Glutamatergic neuron (in vitro differentiated cells): ENCODE measurements at regions not wholly inside any gene's neighbourhood (a gene's known extent, or its start where the extent isn't known, plus 50 kb on each side); places are given as distances from the start of the nearest gene placed in this dataset.
"Not testable (repeated sequence)": the region's sequence is repeated elsewhere in the genome, so short reads cannot be mapped to it uniquely, and the experiment has no call there.

ENCODE experiments used
- DNase-seq: peaks from one replicate; pipeline ENCODE4 v3.0.0; 2022
- H3K27ac Mint-ChIP-seq: one replicate; pipeline ENCODE4 v1.8.0; 2020; ENCODE audit warnings: mild to moderate bottlenecking, mixed read lengths, inconsistent platforms; ENCODE audit not compliant: unreplicated experiment
- H3K27me3 Mint-ChIP-seq: one replicate; pipeline ENCODE4 v1.8.0; 2020; ENCODE audit warnings: mild to moderate bottlenecking, moderate library complexity, mixed read lengths, inconsistent platforms; ENCODE audit not compliant: unreplicated experiment
- H3K36me3 Mint-ChIP-seq: one replicate; pipeline ENCODE4 v1.8.0; 2020; ENCODE audit warnings: mild to moderate bottlenecking, mixed read lengths, inconsistent platforms; ENCODE audit not compliant: unreplicated experiment
- H3K4me1 Mint-ChIP-seq: one replicate; pipeline ENCODE4 v1.8.0; 2020; ENCODE audit warnings: mild to moderate bottlenecking, low read depth, mixed read lengths, inconsistent platforms; ENCODE audit not compliant: unreplicated experiment
- H3K4me3 Mint-ChIP-seq: one replicate; pipeline ENCODE4 v1.8.0; 2020; ENCODE audit warnings: mild to moderate bottlenecking, mixed read lengths, inconsistent platforms; ENCODE audit not compliant: unreplicated experiment
- H3K9me3 Mint-ChIP-seq: one replicate; pipeline ENCODE4 v1.8.0; 2020; ENCODE audit warnings: mild to moderate bottlenecking, moderate library complexity, mixed read lengths, inconsistent platforms; ENCODE audit not compliant: unreplicated experiment
- TF ChIP-seq, protein P1 (sequence below): fragments of 200-600 bp; sonication (generic); IDR thresholded peaks from one replicate; pipeline ENCODE4 v1.5.0; 2021; ENCODE audit not compliant: partially characterized antibody, unreplicated experiment

- H3K36me3 Mint-ChIP-seq: no peaks in the 10 kb centered on the region
- no peaks in the 10 kb centered on the region for H3K4me1 Mint-ChIP-seq
- peaks cover 1% of the 10 kb centered on the region for H3K27me3 Mint-ChIP-seq
- TF ChIP-seq, protein P1, sequence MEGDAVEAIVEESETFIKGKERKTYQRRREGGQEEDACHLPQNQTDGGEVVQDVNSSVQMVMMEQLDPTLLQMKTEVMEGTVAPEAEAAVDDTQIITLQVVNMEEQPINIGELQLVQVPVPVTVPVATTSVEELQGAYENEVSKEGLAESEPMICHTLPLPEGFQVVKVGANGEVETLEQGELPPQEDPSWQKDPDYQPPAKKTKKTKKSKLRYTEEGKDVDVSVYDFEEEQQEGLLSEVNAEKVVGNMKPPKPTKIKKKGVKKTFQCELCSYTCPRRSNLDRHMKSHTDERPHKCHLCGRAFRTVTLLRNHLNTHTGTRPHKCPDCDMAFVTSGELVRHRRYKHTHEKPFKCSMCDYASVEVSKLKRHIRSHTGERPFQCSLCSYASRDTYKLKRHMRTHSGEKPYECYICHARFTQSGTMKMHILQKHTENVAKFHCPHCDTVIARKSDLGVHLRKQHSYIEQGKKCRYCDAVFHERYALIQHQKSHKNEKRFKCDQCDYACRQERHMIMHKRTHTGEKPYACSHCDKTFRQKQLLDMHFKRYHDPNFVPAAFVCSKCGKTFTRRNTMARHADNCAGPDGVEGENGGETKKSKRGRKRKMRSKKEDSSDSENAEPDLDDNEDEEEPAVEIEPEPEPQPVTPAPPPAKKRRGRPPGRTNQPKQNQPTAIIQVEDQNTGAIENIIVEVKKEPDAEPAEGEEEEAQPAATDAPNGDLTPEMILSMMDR: no peak
- no peak for DNase-seq
- peaks cover 2% of the 10 kb centered on the region for H3K9me3 Mint-ChIP-seq
- no peak overlapping the region for H3K4me3 Mint-ChIP-seq
- no peak overlapping the region for H3K27ac Mint-ChIP-seq
These were observed 78.7 kb upstream of the PRSS16 start for GRCh38 chr6:27168586-27169443.

- not testable (repeated sequence) for H3K36me3 Mint-ChIP-seq, H3K27ac Mint-ChIP-seq, H3K4me3 Mint-ChIP-seq, H3K4me1 Mint-ChIP-seq, DNase-seq
- Mint-ChIP-seq H3K27me3 (peaks cover 13% of the 10 kb centered on the region), H3K9me3 (peaks cover 14% of the 10 kb centered on the region)
These were observed 74.8 kb upstream of the PRSS16 start for GRCh38 chr6:27172524-27173231.

DNA sequence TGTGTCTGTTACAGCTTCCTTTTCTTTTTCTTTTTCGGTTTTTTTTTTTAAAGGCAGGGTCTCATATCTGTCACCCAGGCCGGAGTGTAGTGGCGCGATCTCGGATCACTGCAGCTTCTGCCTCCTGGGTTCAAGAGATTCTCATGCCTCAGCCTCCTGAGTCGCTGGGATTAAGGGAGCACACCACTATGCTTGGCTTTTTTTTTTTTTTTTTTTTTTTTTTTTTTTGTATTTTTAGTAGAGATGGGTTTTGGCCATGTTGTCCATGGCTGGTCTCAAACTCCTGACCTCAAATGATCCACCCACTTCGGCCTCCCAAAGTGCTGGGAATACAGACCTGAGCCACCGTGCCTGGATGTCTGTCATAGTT lies 74.3 kb upstream of the PRSS16 start:
- not testable (repeated sequence) for H3K4me3 Mint-ChIP-seq, H3K4me1 Mint-ChIP-seq, H3K36me3 Mint-ChIP-seq, DNase-seq, H3K27ac Mint-ChIP-seq
- Mint-ChIP-seq H3K27me3 (peaks cover 16% of the 10 kb centered on the region), H3K9me3 (peaks cover 15% of the 10 kb centered on the region)

GRCh38 chr6:27174958-27175357 lies 72.5 kb upstream of the PRSS16 start:
- Mint-ChIP-seq H3K9me3 (peaks cover 18% of the 10 kb centered on the region), H3K36me3 (peaks cover 5% of the 10 kb centered on the region), H3K27me3 (peaks cover 20% of the 10 kb centered on the region), H3K4me3 (no peak overlapping the region), H3K4me1 (no peaks in the 10 kb centered on the region), H3K27ac (no peak overlapping the region)
- DNase-seq: no peak
- TF ChIP-seq, protein P1: no peak

DNA sequence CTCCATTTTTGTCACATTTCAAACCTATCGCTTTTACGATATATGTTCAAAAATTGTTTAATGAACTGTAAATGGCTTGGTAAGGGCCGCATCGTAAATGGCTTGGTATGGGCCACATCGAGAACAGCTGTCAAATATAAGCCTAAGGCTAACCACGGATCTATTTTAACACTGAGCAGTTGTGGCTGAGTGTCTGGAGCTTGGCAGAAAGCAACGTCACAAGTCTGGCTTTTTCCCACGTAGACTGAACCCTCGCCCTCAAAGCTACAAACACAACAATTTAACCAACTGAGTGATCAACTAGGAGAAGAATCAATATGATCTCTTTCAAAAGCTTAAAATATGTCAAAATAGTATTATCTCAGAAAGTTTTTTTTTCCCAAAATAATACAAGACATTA lies 71.4 kb upstream of the PRSS16 start:
- H3K4me3 Mint-ChIP-seq: peak overlapping the region; percentile 96
- no peak overlapping the region for H3K27ac Mint-ChIP-seq
- H3K4me1 Mint-ChIP-seq: no peaks in the 10 kb centered on the region
- peaks cover 20% of the 10 kb centered on the region for H3K27me3 Mint-ChIP-seq
- TF ChIP-seq, protein P1: no peak
- peaks cover 16% of the 10 kb centered on the region for H3K9me3 Mint-ChIP-seq
- H3K36me3 Mint-ChIP-seq: peaks cover 5% of the 10 kb centered on the region
- DNase-seq: no peak
